ENCODE measurements at regions not wholly inside any gene's neighbourhood (a gene's known extent, or its start where the extent isn't known, plus 50 kb on each side); places are given as distances from the start of the nearest gene placed in this dataset.

DNA sequence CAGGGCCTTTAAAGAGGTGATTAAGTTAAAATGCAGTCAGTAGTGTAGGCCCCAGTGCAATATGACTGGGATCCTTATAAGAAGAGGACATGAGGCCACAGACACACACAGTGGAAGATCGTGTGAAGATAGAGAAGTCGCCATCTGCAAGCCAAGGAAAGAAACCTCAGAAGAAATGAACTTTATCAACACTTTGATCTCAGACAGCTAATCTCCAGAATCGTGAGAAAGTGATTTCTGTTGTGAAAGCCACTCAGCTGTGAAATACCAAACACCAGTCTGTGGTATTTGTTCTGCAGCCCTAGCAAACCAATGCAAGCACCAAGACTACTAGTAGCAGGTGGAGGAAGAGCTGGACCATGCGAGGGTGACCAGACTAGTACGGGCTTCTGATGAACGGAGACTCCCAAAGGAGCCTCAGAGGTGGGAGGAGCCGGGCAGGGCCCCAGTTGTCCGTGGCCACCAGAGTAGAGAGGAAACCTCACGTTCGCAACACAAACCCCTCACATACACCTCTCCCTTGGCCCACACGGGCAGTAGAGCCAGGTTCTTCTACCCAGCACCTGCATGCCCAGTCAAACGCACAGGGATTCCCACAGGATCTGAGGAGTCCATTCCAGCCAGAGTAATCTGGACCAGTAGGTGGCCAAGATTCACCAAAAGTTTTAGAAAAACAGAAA lies 243.0 kb downstream of the TTC8 start:
- Histone ChIP-seq H3K4me1 (ENCODE audit: low read depth, poor library complexity, severe bottlenecking) (no peaks in the 10 kb centered on the region), H3K27me3 (ENCODE audit: insufficient read depth, low read depth) (no peaks in the 10 kb centered on the region), H3K36me3 (ENCODE audit: insufficient read depth) (no peaks in the 10 kb centered on the region), H4K20me1 (ENCODE audit: insufficient read depth) (no peaks in the 10 kb centered on the region), H3K4me3 (IDR thresholded peaks at IDR 0.05; ENCODE audit: insufficient read depth, low read depth, low read length) (no peak overlapping the region), H3K27ac (no peak overlapping the region), H3K9ac (no peak overlapping the region), H3K4me2 (no peak overlapping the region), H3K79me2 (ENCODE audit: insufficient read depth, low read depth) (no peaks in the 10 kb centered on the region), H2AFZ (ENCODE audit: low read depth) (no peak overlapping the region)
- no peak for TF ChIP-seq CTCF (conservative IDR thresholded peaks at IDR 0.05; ENCODE audit: low read depth, low read length)

DNA sequence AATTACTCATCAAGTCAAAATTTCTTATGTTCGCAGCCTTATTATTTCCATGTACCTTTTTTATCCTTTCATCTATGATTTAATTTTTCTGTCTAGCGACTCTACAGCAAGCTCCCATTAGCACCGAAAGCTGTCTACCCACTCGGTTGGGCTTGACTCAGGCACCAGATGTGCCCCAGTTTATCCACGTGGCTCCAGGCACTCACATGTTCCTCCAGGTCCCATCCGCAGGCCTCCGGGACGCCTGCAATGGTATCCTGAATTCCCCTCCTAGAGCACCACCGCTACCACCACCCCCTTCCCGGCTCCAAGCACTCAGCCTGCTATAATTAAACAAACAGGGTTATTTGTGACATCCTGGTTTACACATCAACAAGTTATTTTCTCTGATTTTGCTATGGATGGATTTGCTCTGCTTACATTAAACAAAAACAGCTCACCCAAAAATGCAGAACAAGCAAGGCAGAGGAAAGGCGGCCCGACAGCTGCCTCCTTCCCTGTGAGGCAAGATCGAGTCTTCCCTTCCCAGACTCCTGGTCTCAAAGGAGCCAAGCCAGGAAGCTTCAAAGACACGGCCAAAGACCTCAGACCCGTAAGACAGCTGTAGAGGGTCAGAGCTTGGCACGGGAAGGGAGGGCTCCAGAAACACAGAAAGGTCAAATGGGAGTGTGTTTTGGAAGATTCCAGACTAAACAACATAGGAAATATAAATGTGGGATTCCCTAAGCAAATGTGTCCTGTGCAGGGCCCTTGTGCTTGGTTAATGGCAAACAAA lies 253.8 kb downstream of the TTC8 start:
- no peaks in the 10 kb centered on the region for H3K4me1 ChIP-seq (ENCODE audit: low read depth, poor library complexity, severe bottlenecking)
- no peak overlapping the region for H3K27ac ChIP-seq
- H3K4me2 ChIP-seq, result no peak overlapping the region
- H3K79me2 ChIP-seq (ENCODE audit: insufficient read depth, low read depth), result no peaks in the 10 kb centered on the region
- no peak overlapping the region for H3K9ac ChIP-seq
- H2AFZ ChIP-seq (ENCODE audit: low read depth), result no peak overlapping the region
- H3K36me3 ChIP-seq (ENCODE audit: insufficient read depth), result no peaks in the 10 kb centered on the region
- no peaks in the 10 kb centered on the region for H4K20me1 ChIP-seq (ENCODE audit: insufficient read depth)
- TF ChIP-seq CTCF (conservative IDR thresholded peaks at IDR 0.05; ENCODE audit: low read depth, low read length), result no peak
- H3K27me3 ChIP-seq (ENCODE audit: insufficient read depth, low read depth), result no peaks in the 10 kb centered on the region
- H3K4me3 ChIP-seq (IDR thresholded peaks at IDR 0.05; ENCODE audit: insufficient read depth, low read depth, low read length), result no peak overlapping the region

DNA sequence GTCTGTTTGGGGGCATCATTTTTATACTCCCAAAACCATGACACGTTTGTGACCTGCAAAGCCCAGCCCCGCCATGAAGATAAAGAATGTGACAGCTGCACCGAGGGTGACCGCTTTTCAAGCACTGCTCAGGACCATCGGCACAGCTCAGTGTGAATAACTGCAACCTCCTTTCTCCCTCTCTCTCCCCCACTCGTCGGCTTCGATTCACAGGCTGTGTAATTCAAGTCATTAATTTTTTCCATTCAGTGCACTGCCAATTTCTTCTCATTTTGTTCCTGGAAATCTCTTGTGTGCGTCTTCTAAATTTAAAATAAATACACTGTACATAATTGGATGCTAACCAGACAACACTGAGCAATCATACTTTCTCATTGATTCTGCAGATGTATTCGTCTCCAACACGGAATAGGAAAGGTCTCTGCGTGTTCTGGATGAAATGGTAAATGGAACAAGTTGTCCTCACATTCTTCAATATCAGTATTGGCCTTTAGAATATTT lies 260.8 kb downstream of the TTC8 start:
- no peaks in the 10 kb centered on the region for H4K20me1 ChIP-seq (ENCODE audit: insufficient read depth)
- no peak overlapping the region for H3K4me2 ChIP-seq
- H3K79me2 ChIP-seq (ENCODE audit: insufficient read depth, low read depth), result no peaks in the 10 kb centered on the region
- H2AFZ ChIP-seq (ENCODE audit: low read depth), result no peak overlapping the region
- no peak overlapping the region for H3K9ac ChIP-seq
- H3K27ac ChIP-seq, result no peak overlapping the region
- H3K4me1 ChIP-seq (ENCODE audit: low read depth, poor library complexity, severe bottlenecking), result no peaks in the 10 kb centered on the region
- no peak overlapping the region for H3K4me3 ChIP-seq (IDR thresholded peaks at IDR 0.05; ENCODE audit: insufficient read depth, low read depth, low read length)
- no peaks in the 10 kb centered on the region for H3K36me3 ChIP-seq (ENCODE audit: insufficient read depth)
- no peak for TF ChIP-seq CTCF (conservative IDR thresholded peaks at IDR 0.05; ENCODE audit: low read depth, low read length)
- no peaks in the 10 kb centered on the region for H3K27me3 ChIP-seq (ENCODE audit: insufficient read depth, low read depth)

GRCh38 chr14:89085737-89086382 lies 261.4 kb downstream of the TTC8 start:
- H3K27ac ChIP-seq, result no peak overlapping the region
- H2AFZ ChIP-seq (ENCODE audit: low read depth), result no peak overlapping the region
- no peak for TF ChIP-seq CTCF (conservative IDR thresholded peaks at IDR 0.05; ENCODE audit: low read depth, low read length)
- H3K4me1 ChIP-seq (ENCODE audit: low read depth, poor library complexity, severe bottlenecking), result no peaks in the 10 kb centered on the region
- H4K20me1 ChIP-seq (ENCODE audit: insufficient read depth), result no peaks in the 10 kb centered on the region
- H3K9ac ChIP-seq, result no peak overlapping the region
- H3K4me3 ChIP-seq (IDR thresholded peaks at IDR 0.05; ENCODE audit: insufficient read depth, low read depth, low read length), result no peak overlapping the region
- H3K79me2 ChIP-seq (ENCODE audit: insufficient read depth, low read depth), result no peaks in the 10 kb centered on the region
- H3K27me3 ChIP-seq (ENCODE audit: insufficient read depth, low read depth), result no peaks in the 10 kb centered on the region
- H3K36me3 ChIP-seq (ENCODE audit: insufficient read depth), result no peaks in the 10 kb centered on the region
- no peak overlapping the region for H3K4me2 ChIP-seq
